ENCODE measurements at regions not wholly inside any gene's neighbourhood (a gene's known extent, or its start where the extent isn't known, plus 50 kb on each side); places are given as distances from the start of the nearest gene placed in this dataset.

DNA sequence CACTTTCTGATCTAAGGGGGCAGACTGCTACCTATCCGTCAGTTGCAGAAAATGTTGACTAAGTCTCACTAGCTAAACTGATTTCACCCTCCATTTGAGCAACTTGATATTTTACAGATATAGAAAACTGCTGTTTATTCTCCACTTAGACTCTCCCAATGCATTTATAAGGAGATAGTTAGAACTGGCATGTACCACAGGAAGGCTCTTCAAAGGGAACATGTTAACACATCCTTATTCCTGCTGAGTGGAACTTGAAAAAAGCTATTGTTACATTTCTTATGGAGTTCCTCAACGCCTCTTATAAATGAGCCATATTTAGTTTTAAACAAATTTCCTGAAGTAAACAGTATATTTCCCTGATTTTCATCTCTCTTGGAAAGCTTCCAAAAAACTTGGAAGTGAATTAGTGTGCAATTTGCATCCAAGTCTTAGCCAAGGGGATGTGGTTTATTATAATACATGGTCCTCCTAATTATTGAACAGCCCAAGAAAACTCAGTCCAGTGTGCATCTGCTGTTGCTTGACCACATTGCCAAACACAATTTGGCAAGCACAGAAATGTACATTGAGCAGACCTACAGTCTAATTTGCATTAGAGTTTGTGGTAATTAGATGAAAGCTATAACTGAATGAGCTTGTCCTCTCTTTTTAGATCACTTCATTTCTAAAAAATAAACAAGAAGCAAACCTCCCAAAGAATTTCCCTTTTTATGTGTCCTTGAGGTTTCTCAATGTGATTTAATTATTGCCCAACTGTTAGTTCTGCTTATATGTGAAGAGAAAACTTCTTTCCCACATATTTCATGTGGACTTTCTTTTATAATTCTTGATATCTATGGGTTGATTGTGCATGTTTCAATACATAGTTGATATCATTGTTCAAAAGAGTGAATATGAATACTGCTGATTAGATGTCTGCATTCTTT, 72.6 kb upstream of the DPH6 start:
- Histone ChIP-seq H2BK120ac (ENCODE audit: low read depth, low read length, poor library complexity, severe bottlenecking) (no peak overlapping the region), H3K4me1 (ENCODE audit: insufficient read depth, low read length) (no peaks in the 10 kb centered on the region), H2BK15ac (ENCODE audit: low read depth, low read length) (no peak overlapping the region), H4K5ac (ENCODE audit: insufficient read length, low read depth, low read length) (no peak overlapping the region), H3K27ac (ENCODE audit: insufficient read length, low read depth, low read length) (no peak overlapping the region), H3T11ph (ENCODE audit: low read length) (no peak overlapping the region), H2BK20ac (ENCODE audit: low read depth, low read length, poor library complexity, severe bottlenecking) (no peak overlapping the region), H2AFZ (ENCODE audit: low read length) (no peak overlapping the region), H3K56ac (ENCODE audit: insufficient read length, low read depth, low read length) (no peak overlapping the region), H4K8ac (replicated peaks; ENCODE audit: insufficient read length, low read depth, low read length) (no peak overlapping the region), H3K9me3 (ENCODE audit: control insufficient read depth, low read depth, low read length) (no peaks in the 10 kb centered on the region), H3K23ac (ENCODE audit: insufficient read length, low read depth, low read length) (no peak overlapping the region), H2BK12ac (ENCODE audit: insufficient read length, low read depth, low read length) (no peak overlapping the region), H2BK5ac (ENCODE audit: insufficient read length, low read length) (no peak overlapping the region), H3K4me2 (ENCODE audit: insufficient read depth, insufficient read length, low read length) (no peak overlapping the region), H3K18ac (ENCODE audit: insufficient read length, low read depth, low read length) (no peak overlapping the region), H4K91ac (ENCODE audit: insufficient read length, low read depth, low read length) (no peak overlapping the region), H3K9ac (ENCODE audit: extremely low read depth, insufficient read length, low read length) (no peak overlapping the region), H3K23me2 (ENCODE audit: insufficient read length, low read depth, low read length, poor library complexity, severe bottlenecking) (no peaks in the 10 kb centered on the region), H2AK5ac (ENCODE audit: insufficient read length, low read length) (no peak overlapping the region), H3K27me3 (ENCODE audit: insufficient read depth, low read length) (no peaks in the 10 kb centered on the region), H3K79me2 (ENCODE audit: insufficient read depth, low read length) (no peaks in the 10 kb centered on the region), H3K14ac (ENCODE audit: insufficient read depth, low read length) (no peak overlapping the region), H4K20me1 (ENCODE audit: control insufficient read depth, insufficient read depth, insufficient read length) (no peaks in the 10 kb centered on the region), H3K4ac (ENCODE audit: low read depth, low read length) (no peak overlapping the region), H3K79me1 (ENCODE audit: insufficient read depth, low read depth, low read length, poor library complexity, severe bottlenecking) (no peaks in the 10 kb centered on the region)
- no peak for TF ChIP-seq CTCF (conservative IDR thresholded peaks at IDR 0.05)
- no peak for DNase-seq
- no peaks in the 10 kb centered on the region for H3K9me3 Mint-ChIP-seq
- H3K36me3 Mint-ChIP-seq (ENCODE audit: insufficient read depth in 1 of 3, low read depth in 3 of 3): no peaks in the 10 kb centered on the region
- WGBS (ENCODE audit: extremely low coverage, insufficient read length, low lambda C conversion rate): no CpG with 5 or more reads among the region's 2 CpGs
- H3K4me3 Mint-ChIP-seq: no peak overlapping the region
- H3K4me1 Mint-ChIP-seq: no peaks in the 10 kb centered on the region
- no peak overlapping the region for H3K27ac Mint-ChIP-seq
- no peaks in the 10 kb centered on the region for H3K27me3 Mint-ChIP-seq (ENCODE audit: low read depth)

Measured in H9 (cell line).